GF-D8 (cell line): ENCODE measurements at regions not wholly inside any gene's neighbourhood (a gene's known extent, or its start where the extent isn't known, plus 50 kb on each side); places are given as distances from the start of the nearest gene placed in this dataset.
A peak's percentile ranks its signal among the peaks of the same experiment; 100 is the strongest.
"Not testable (repeated sequence)": the region's sequence is repeated elsewhere in the genome, so short reads cannot be mapped to it uniquely, and the experiment has no call there.

Experiments
- DNase-seq: peaks from one replicate; lab custom pipeline; 2025; lab: John Stamatoyannopoulos, UW

- no peak for DNase-seq
These were observed 262.0 kb upstream of the PIK3C3 start for GRCh38 chr18:41693008-41693407.

GRCh38 chr18:41690332-41691127 is 264.5 kb upstream of the PIK3C3 start:
- no peak for DNase-seq

DNA sequence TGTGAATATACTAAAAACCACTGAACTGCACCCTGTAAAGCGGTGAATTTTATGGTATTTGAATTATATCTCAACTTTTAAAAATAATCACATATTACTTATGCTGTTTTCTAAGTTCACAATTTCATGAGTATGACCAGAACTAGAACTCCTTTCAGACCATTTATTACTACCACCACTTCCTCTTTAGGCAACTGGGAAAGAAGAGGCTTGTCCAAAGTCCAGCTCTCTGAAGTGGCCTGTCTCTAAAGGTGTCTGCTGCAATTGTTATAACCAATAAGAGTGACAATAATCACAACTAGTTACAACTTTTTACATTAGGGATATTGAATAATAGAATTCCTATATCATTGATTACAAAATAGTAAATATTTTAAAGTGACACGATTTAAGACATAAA is 267.9 kb upstream of the PIK3C3 start:
- DNase-seq, result no peak

DNA sequence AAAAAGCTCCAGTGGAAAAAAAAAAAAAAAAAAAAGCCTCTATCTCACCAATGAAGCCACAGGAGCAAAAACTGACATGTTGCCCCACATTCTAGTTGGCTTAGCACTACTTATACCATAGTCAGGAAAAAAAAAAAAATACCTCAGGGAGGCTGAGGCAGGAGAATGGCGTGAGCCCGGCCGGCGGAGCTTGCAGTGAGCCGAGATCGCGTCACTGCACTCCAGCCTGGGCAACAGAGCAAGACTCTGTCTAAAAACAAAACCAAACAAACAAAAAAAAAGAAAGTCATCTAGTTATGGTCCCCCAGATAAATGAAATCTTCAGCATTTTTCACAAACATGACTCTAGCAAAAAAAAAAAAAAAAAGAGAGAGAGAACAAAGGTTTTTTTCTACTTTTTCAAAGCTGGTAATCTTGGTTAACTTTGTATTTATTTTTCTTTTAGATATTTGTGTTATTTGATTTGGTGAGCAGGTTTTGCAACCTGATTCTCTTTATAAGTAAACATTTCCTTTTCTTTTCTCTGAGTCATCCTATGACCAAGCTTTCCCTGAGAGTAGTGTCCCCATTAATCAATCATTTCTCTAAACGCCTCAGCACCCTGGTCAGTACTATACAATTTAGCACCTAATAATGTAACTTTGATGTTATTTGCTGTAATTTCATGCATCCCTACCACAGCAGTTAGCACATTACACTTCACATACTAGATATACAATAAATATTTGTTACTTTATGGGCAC is 273.7 kb upstream of the PIK3C3 start:
- DNase-seq, result no peak

- DNase-seq, result no peak
These were observed 280.5 kb upstream of the PIK3C3 start for GRCh38 chr18:41674506-41674905.

DNA sequence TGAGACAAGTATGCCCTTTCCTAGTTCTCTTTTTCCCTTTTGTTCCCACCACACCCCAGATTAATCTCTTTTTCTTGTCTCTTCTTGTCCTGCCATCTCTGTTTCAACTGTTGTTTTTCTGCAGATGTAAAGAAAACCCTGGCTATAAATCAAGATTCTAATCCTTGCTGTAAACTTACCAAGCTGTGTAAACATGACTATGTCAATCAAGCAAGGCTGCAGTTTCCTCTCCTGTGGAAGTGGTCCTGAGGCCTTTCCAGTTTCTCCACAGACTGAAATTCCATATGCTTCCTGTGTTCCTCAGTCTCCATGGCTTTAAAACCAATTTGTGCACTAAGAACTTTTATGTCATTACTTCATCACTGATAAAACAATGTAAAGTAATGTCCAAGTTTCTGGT is 288.8 kb upstream of the PIK3C3 start:
- no peak for DNase-seq

DNA sequence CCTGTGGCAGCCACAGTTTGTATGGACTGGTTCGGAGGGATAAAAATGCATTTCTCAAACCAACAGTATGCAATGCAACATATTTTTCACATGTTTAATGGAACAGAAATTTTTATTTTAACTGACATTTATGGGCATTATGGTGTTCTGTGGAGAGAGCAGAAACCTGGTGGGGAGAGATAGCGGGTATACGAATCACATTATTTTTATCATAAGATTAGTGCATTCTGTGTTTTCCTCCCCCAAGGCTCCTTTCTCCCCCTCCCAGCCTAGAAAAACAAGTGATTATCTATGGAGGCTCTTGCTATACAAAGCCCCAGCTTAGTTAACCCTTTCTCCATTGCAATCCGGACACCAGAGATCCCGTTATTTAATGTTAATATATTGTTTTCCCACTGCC is 289.8 kb upstream of the PIK3C3 start:
- DNase-seq, result no peak

DNA sequence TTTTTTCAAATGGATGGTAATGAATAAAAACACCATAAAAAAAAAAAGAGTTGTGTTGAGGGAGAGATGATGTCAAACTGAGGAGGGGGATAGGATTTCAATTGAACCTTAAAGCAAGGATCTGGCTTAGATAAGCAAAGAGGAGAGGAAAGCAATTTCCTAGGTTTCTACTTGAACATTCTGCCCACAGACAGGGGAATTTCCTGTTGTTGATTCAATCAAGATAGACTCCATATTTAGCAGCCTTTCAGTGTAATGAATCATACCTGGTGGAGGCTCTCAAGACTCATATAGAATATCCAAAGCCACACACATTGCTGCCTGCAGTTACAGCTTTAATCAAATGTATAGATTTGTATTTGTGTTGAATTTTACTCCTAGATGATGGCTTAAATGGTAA is 294.4 kb upstream of the PIK3C3 start:
- DNase-seq, result no peak

- DNase-seq, result no peak
These were observed 295.4 kb upstream of the PIK3C3 start for GRCh38 chr18:41659438-41660130.

- no peak for DNase-seq
These were observed 297.8 kb upstream of the PIK3C3 start for GRCh38 chr18:41657189-41657588.

GRCh38 chr18:41655074-41655473 is 300.0 kb upstream of the PIK3C3 start:
- no peak for DNase-seq

DNA sequence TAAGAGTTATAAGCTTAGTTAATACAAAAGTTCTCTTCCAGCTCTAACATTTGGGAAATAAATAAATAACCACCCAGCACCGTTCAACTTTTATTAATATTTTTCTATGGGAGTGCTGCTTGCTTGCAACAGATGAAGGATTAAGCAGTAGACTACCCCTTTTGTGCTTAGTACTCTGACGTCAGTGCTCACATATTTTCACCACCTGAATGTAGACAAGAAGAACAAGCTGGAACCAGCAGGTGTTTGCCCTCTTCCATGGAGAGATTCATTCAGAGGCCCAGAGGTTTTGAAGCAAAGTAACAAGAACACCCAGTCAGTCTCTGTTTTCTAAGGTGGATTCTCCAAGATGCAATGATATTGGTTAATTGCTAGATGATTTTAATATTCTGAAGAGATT is 307.1 kb upstream of the PIK3C3 start:
- no peak for DNase-seq

DNA sequence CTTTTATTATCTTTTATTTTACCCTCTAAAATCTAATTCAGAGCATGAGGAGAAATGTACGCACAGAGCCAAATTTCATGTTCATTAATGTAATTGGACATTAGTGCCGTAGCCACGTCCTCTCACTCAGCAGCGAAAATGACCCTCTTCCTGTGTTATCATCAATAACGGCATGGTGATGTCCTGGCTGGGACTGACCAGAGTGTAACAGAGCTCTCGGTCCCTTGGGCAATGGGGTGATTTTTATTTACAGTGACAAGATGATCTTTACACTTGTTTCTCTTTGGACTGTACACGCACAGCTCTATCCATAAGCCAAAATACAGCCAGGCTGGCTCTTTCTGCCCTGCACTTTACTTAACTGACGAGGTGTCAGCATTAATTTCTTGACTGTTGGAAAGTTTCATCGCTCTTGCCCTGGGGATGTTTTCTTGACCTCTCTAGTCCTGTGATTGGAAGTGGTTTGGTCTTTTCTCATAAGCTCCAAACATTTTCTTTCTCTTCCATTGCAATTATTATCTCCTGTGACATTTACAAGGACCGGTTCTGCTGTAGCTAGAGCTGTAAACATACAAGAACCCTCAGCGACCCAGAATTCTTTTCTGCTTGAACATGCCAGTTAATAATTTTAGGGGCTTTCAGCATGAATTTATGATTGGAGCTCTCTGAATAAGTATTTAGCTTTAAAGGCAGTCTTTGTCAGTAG is 308.0 kb upstream of the PIK3C3 start:
- no peak for DNase-seq

DNA sequence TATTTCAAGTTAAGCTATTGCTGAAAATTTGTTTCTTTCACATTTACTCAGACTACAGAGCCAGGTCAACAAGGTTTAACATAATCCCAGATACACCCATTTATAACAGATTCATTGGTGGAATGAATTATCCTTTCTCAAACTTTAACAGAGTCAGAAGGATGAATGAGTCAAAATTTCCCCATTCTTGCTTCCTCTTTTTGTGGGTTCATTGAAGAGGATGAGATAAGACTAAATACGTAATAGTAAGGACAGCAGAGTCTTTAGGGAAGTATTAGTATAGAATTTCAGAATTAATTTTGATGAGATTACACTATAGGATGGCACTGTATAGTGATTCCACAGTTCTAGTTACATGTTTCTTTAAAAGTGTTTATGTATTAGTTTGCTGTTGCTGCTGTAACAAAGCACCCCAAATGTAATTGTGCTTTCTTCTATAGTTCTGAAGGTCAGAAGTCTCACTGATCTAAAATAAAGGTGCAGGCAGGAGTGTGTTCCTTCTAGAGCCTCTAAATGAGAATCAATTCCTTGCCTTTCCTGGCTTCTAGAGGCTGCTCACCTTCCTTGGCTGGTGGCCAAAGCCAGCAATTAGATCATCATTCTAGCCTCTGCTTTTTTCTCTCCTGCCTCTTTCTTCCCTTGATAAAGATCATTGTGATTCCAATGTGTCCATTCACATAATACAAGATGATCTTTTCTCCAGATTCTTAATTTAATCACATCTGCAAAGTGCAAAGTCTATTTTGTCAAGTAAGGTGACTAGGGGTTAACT is 309.3 kb upstream of the PIK3C3 start:
- DNase-seq, result peak; percentile 54

DNA sequence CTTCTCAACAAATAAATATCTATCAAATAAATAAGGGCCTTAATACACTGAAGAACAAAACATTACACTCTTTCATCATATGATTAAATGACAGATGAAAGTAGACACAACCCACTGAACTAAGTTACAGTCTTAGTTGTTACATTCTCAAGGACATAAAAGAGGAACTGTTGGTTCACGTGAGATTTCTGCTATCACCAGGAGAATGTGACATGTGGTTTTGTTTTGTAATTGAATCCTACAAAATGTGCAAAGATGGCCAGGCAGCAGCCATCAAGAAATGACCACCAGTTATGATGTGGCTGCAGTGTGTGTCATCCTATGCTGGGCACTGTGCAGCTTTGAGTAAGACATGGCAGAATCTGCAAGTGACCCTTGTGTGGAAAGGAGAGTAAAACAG is 310.6 kb upstream of the PIK3C3 start:
- no peak for DNase-seq

- no peak for DNase-seq
These were observed 311.6 kb upstream of the PIK3C3 start for GRCh38 chr18:41643427-41643826.

DNA sequence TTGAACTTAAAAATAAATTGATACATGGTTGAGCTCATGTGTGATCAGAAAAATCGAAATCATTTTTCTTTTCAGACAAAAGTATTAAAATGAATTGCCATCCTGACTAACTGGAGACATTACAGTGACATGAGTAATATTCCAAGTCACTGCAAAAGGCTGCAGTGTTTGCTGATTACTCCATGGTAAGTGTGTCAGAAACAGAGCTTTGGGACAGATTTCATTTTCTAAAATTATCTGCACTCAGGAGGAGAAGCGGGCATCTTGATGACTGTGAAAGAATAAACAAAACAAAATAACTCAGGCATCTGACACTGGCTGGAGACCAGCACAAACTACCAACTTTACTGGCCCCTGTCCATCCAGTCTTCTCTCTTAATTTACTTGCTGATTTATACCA is 312.3 kb upstream of the PIK3C3 start:
- DNase-seq, result no peak

DNA sequence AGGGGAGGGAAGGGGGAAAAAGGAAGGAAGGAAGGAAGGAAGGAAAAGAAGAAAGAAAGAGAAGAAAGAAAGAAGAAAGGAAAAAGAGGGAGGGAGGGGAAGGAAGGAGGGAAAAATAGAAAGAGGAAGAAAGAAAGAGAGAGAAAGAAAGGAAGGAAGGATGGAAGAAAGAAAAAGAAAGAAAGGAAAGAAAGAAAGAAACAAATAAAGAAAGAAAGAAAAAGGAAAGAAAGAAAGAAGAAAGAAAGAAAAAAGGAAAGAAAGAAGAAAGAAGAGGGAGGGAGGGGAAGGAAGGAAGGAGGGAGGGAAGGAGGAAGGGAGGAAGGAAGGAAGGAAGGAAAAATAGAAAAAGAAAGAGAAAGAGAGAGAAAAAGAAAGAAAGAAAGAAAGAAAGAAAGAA is 315.8 kb upstream of the PIK3C3 start:
- no peak for DNase-seq

GRCh38 chr18:41631723-41632285 is 323.2 kb upstream of the PIK3C3 start:
- not testable (repeated sequence) for DNase-seq

- no peak for DNase-seq
These were observed 324.7 kb upstream of the PIK3C3 start for GRCh38 chr18:41630232-41630886.

DNA sequence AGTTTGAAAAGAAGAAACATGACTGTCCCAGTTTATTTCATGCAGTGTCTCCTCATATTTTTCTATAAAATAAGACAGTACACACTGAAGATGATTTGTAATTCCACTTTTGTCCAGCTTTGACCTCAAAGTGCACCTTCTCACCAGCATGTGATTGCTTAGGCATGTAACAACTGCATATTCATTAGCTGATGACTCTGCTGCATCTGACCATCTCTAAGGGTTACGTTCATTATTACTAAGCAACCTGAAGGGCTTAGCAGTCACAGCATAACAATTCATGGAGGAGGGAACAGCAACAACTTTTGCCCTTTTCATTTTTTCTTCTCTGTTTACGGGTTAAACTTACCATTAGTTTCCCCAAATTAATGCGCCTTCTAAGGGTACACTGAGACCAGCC is 330.6 kb upstream of the PIK3C3 start:
- DNase-seq, result no peak
